ENCODE measurements at regions not wholly inside any gene's neighbourhood (a gene's known extent, or its start where the extent isn't known, plus 50 kb on each side); places are given as distances from the start of the nearest gene placed in this dataset.

DNA sequence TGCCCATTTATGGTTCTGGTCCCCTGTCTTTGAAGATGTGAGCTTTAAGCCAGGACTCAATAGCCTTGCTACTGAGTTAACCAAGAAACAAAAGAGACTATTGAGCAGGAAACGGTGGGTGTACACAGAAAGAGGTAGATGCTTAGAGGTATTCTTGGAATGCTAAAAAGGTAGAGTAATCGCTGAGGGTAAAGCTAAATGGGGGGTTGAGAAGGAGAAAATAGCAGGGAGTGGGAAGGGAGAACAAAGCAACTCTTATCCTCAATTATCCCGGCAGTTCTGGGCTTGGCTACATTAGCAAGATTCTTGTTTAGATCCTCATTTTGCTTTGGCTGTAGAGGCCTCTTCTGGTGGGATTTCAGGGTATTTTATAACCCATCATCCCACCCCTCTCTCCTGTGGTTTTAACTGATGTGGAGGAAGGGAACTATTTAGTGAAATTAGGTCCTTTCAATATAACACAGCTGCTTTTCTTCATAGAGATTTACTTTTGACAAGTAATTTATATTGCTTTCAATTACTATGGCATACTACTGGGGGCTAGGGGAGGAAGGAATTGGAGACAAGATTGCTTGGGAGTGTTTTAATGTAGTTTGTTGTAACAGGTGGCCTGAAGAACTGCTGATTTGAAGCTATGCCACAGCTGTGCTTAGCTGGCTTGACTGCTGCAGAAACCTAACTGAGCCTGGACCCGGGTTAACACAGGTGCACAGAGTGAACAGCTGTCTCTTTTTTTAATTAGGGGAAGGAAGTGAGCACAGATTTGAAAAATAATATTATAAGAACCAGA, 234.3 kb upstream of the CCDC54 start:
- TF ChIP-seq TCF4 (CRISPR knock-in tag; IDR thresholded peaks at IDR 0.05; ENCODE audit: borderline replicate concordance) (no peak), ESRRG (CRISPR knock-in tag; IDR thresholded peaks at IDR 0.05) (no peak), CSDC2 (CRISPR knock-in tag; IDR thresholded peaks at IDR 0.05) (no peak)
- TF ChIP-seq, protein P1, sequence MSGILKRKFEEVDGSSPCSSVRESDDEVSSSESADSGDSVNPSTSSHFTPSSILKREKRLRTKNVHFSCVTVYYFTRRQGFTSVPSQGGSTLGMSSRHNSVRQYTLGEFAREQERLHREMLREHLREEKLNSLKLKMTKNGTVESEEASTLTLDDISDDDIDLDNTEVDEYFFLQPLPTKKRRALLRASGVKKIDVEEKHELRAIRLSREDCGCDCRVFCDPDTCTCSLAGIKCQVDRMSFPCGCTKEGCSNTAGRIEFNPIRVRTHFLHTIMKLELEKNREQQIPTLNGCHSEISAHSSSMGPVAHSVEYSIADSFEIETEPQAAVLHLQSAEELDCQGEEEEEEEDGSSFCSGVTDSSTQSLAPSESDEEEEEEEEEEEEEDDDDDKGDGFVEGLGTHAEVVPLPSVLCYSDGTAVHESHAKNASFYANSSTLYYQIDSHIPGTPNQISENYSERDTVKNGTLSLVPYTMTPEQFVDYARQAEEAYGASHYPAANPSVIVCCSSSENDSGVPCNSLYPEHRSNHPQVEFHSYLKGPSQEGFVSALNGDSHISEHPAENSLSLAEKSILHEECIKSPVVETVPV (CRISPR knock-in tag; IDR thresholded peaks at IDR 0.05), result no peak
- ATAC-seq, result no peak

DNA sequence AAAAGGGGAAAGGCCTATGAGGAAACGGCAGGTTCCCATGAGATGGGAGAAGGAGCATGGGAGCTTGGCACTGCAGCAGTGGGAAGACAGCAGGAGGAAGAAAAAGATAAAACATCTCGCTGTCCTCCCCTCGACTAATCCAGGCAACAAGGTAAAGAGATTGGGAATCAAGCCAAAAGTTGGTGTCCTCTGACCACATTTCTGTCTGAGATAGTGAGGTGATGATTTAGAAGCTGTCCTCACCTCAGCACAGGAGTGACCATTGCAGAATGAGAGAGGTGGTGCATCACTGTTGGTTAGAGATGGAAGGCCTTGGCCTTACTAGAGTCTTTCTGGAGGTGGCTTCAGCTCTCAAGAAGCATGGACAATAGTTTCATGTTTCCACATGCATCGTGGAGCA, 226.6 kb upstream of the CCDC54 start:
- TF ChIP-seq RARB (CRISPR knock-in tag; IDR thresholded peaks at IDR 0.05), result no peak
- no peak for TF ChIP-seq ZFP3 (CRISPR knock-in tag; IDR thresholded peaks at IDR 0.05)
- no peak for TF ChIP-seq CSDC2 (CRISPR knock-in tag; IDR thresholded peaks at IDR 0.05)
- TF ChIP-seq, protein P2, sequence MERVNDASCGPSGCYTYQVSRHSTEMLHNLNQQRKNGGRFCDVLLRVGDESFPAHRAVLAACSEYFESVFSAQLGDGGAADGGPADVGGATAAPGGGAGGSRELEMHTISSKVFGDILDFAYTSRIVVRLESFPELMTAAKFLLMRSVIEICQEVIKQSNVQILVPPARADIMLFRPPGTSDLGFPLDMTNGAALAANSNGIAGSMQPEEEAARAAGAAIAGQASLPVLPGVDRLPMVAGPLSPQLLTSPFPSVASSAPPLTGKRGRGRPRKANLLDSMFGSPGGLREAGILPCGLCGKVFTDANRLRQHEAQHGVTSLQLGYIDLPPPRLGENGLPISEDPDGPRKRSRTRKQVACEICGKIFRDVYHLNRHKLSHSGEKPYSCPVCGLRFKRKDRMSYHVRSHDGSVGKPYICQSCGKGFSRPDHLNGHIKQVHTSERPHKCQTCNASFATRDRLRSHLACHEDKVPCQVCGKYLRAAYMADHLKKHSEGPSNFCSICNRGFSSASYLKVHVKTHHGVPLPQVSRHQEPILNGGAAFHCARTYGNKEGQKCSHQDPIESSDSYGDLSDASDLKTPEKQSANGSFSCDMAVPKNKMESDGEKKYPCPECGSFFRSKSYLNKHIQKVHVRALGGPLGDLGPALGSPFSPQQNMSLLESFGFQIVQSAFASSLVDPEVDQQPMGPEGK (CRISPR knock-in tag; IDR thresholded peaks at IDR 0.05; ENCODE audit: borderline replicate concordance), result no peak
- TF ChIP-seq GLIS3 (CRISPR knock-in tag; IDR thresholded peaks at IDR 0.05), result no peak
- TF ChIP-seq, protein P1 (CRISPR knock-in tag; IDR thresholded peaks at IDR 0.05), result no peak
- TF ChIP-seq ZNF565 (CRISPR knock-in tag; conservative IDR thresholded peaks at IDR 0.05; ENCODE audit: low read depth), result no peak
- TF ChIP-seq, protein P3, sequence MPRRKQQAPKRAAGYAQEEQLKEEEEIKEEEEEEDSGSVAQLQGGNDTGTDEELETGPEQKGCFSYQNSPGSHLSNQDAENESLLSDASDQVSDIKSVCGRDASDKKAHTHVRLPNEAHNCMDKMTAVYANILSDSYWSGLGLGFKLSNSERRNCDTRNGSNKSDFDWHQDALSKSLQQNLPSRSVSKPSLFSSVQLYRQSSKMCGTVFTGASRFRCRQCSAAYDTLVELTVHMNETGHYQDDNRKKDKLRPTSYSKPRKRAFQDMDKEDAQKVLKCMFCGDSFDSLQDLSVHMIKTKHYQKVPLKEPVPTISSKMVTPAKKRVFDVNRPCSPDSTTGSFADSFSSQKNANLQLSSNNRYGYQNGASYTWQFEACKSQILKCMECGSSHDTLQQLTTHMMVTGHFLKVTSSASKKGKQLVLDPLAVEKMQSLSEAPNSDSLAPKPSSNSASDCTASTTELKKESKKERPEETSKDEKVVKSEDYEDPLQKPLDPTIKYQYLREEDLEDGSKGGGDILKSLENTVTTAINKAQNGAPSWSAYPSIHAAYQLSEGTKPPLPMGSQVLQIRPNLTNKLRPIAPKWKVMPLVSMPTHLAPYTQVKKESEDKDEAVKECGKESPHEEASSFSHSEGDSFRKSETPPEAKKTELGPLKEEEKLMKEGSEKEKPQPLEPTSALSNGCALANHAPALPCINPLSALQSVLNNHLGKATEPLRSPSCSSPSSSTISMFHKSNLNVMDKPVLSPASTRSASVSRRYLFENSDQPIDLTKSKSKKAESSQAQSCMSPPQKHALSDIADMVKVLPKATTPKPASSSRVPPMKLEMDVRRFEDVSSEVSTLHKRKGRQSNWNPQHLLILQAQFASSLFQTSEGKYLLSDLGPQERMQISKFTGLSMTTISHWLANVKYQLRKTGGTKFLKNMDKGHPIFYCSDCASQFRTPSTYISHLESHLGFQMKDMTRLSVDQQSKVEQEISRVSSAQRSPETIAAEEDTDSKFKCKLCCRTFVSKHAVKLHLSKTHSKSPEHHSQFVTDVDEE (CRISPR knock-in tag; IDR thresholded peaks at IDR 0.05), result no peak
- TF ChIP-seq, protein P4, sequence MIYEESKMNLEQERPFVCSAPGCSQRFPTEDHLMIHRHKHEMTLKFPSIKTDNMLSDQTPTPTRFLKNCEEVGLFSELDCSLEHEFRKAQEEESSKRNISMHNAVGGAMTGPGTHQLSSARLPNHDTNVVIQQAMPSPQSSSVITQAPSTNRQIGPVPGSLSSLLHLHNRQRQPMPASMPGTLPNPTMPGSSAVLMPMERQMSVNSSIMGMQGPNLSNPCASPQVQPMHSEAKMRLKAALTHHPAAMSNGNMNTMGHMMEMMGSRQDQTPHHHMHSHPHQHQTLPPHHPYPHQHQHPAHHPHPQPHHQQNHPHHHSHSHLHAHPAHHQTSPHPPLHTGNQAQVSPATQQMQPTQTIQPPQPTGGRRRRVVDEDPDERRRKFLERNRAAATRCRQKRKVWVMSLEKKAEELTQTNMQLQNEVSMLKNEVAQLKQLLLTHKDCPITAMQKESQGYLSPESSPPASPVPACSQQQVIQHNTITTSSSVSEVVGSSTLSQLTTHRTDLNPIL (CRISPR knock-in tag; IDR thresholded peaks at IDR 0.05; ENCODE audit: low read depth), result no peak
- TF ChIP-seq ARNTL (CRISPR knock-in tag; IDR thresholded peaks at IDR 0.05; ENCODE audit: borderline replicate concordance, low read depth), result no peak
- TF ChIP-seq BACH2 (CRISPR knock-in tag; IDR thresholded peaks at IDR 0.05; ENCODE audit: borderline replicate concordance), result no peak
- TF ChIP-seq OSR1 (CRISPR knock-in tag; IDR thresholded peaks at IDR 0.05), result no peak
- TF ChIP-seq TOX (CRISPR knock-in tag; IDR thresholded peaks at IDR 0.05; ENCODE audit: borderline replicate concordance), result no peak
- no peak for TF ChIP-seq ZC3H10 (CRISPR knock-in tag; IDR thresholded peaks at IDR 0.05)
- no peak for TF ChIP-seq ISL1 (CRISPR knock-in tag; IDR thresholded peaks at IDR 0.05)
- no peak for TF ChIP-seq TCF4 (CRISPR knock-in tag; IDR thresholded peaks at IDR 0.05; ENCODE audit: borderline replicate concordance)
- TF ChIP-seq ZNF8 (CRISPR knock-in tag; IDR thresholded peaks at IDR 0.05), result no peak
- TF ChIP-seq, protein P5, sequence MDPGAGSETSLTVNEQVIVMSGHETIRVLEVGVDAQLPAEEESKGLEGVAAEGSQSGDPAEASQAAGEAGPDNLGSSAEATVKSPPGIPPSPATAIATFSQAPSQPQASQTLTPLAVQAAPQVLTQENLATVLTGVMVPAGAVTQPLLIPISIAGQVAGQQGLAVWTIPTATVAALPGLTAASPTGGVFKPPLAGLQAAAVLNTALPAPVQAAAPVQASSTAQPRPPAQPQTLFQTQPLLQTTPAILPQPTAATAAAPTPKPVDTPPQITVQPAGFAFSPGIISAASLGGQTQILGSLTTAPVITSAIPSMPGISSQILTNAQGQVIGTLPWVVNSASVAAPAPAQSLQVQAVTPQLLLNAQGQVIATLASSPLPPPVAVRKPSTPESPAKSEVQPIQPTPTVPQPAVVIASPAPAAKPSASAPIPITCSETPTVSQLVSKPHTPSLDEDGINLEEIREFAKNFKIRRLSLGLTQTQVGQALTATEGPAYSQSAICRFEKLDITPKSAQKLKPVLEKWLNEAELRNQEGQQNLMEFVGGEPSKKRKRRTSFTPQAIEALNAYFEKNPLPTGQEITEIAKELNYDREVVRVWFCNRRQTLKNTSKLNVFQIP (CRISPR knock-in tag; IDR thresholded peaks at IDR 0.05; ENCODE audit: borderline replicate concordance, low read depth), result no peak
- no peak for ATAC-seq

Data from SK-N-SH treated with all-trans-retinoic acid at 6 μM for 48 hours (cell line).